ENCODE measurements at regions not wholly inside any gene's neighbourhood (a gene's known extent, or its start where the extent isn't known, plus 50 kb on each side); places are given as distances from the start of the nearest gene placed in this dataset.

DNA sequence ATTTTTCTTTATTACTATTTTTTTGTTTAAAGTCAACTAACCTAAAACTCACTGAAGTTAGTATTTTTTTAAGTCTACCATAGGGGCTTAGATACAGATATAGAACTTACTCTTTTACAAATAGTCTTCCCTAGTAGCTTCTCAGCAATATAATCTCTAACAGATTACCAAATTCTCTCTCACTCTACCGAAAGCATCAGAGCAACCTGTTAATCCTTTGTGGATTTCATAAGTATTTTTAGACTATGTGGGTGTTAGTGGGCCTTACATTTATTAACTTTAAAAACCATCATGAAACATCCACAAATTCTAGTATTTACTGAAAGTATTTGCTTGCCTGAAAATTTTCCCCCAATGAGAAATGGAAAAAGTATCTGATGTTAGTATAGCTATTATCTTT lies 84.6 kb upstream of the TFPI start:
- WGBS, 3 donors: 63 to 67% (median 64%) methylated on average over 1 of the region's 1 CpG
- intact Hi-C loops (cut with DNase I): no loop called here
- Histone ChIP-seq H3K4me3 (no peak overlapping the region), H3K9me3 (no peaks in the 10 kb centered on the region), H3K36me3 (ENCODE audit: insufficient read depth in 1 of 2, low read depth in 1 of 2) (no peaks in the 10 kb centered on the region), H3K27ac (no peak overlapping the region), H3K27me3 (ENCODE audit: insufficient read depth in 3 of 3, low read length in 2 of 3) (no peaks in the 10 kb centered on the region), H3K4me1 (no peaks in the 10 kb centered on the region)
- DNase-seq (no peak), ATAC-seq (no peak)
- TF ChIP-seq, protein P1, sequence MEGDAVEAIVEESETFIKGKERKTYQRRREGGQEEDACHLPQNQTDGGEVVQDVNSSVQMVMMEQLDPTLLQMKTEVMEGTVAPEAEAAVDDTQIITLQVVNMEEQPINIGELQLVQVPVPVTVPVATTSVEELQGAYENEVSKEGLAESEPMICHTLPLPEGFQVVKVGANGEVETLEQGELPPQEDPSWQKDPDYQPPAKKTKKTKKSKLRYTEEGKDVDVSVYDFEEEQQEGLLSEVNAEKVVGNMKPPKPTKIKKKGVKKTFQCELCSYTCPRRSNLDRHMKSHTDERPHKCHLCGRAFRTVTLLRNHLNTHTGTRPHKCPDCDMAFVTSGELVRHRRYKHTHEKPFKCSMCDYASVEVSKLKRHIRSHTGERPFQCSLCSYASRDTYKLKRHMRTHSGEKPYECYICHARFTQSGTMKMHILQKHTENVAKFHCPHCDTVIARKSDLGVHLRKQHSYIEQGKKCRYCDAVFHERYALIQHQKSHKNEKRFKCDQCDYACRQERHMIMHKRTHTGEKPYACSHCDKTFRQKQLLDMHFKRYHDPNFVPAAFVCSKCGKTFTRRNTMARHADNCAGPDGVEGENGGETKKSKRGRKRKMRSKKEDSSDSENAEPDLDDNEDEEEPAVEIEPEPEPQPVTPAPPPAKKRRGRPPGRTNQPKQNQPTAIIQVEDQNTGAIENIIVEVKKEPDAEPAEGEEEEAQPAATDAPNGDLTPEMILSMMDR (IDR thresholded peaks at IDR 0.05): no peak

GRCh38 chr2:187640926-187641510 lies 86.8 kb upstream of the TFPI start:
- Histone ChIP-seq H3K27me3 (ENCODE audit: insufficient read depth in 3 of 3, low read length in 2 of 3) (no peaks in the 10 kb centered on the region), H3K9me3 (no peaks in the 10 kb centered on the region), H3K4me3 (no peak overlapping the region), H3K4me1 (no peaks in the 10 kb centered on the region), H3K36me3 (ENCODE audit: insufficient read depth in 1 of 2, low read depth in 1 of 2) (no peaks in the 10 kb centered on the region), H3K27ac (no peak overlapping the region)
- TF ChIP-seq, protein P1 (IDR thresholded peaks at IDR 0.05): no peak
- intact Hi-C loops (cut with DNase I): no loop called here
- ATAC-seq: no peak
- no peak for DNase-seq
- WGBS, 3 donors: 88 to 93% (median 88%) methylated on average over 6 of the region's 6 CpGs

DNA sequence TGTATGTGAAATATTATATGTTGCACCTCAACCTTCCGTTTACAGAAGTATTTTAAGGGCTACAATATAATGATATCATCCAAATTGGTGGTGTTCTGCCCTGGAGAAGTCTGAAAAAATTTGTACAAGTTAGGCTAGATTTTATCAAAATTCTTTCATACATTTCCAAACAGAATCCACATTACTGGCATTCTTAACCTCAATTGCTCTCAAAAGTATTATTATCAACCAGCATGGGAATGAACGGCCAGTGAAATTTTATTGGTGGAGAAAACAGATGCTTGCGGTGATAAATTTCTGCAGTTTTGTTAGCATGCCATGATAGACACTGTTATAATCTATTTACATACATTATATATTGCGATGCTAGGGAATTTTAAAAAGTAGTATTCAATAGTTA lies 88.3 kb upstream of the TFPI start:
- intact Hi-C loops (cut with DNase I): no loop called here
- WGBS, 3 donors: 25 to 40% (median 27%) methylated on average over 4 of the region's 4 CpGs
- H3K9me3 ChIP-seq: no peaks in the 10 kb centered on the region
- TF ChIP-seq, protein P1 (IDR thresholded peaks at IDR 0.05): no peak
- no peaks in the 10 kb centered on the region for H3K4me1 ChIP-seq
- no peak overlapping the region for H3K27ac ChIP-seq
- H3K36me3 ChIP-seq (ENCODE audit: insufficient read depth in 1 of 2, low read depth in 1 of 2): no peaks in the 10 kb centered on the region
- H3K27me3 ChIP-seq (ENCODE audit: insufficient read depth in 3 of 3, low read length in 2 of 3): no peaks in the 10 kb centered on the region
- ATAC-seq: no peak
- no peak for DNase-seq
- no peak overlapping the region for H3K4me3 ChIP-seq

- DNase-seq (no peak), ATAC-seq (no peak)
- Histone ChIP-seq H3K27me3 (ENCODE audit: insufficient read depth in 3 of 3, low read length in 2 of 3) (no peaks in the 10 kb centered on the region), H3K27ac (no peak overlapping the region), H3K9me3 (no peaks in the 10 kb centered on the region), H3K4me3 (no peak overlapping the region), H3K36me3 (ENCODE audit: insufficient read depth in 1 of 2, low read depth in 1 of 2) (no peaks in the 10 kb centered on the region), H3K4me1 (no peaks in the 10 kb centered on the region)
- intact Hi-C loops (cut with DNase I): no loop called here
- TF ChIP-seq, protein P1 (IDR thresholded peaks at IDR 0.05): no peak
Measured at GRCh38 chr2:187644486-187644885, 90.3 kb upstream of the TFPI start.

- Histone ChIP-seq H3K27ac (no peak overlapping the region), H3K9me3 (no peaks in the 10 kb centered on the region), H3K36me3 (ENCODE audit: insufficient read depth in 1 of 2, low read depth in 1 of 2) (no peaks in the 10 kb centered on the region), H3K4me3 (no peak overlapping the region), H3K27me3 (ENCODE audit: insufficient read depth in 3 of 3, low read length in 2 of 3) (no peaks in the 10 kb centered on the region), H3K4me1 (no peaks in the 10 kb centered on the region)
- intact Hi-C loops (cut with DNase I): no loop called here
- TF ChIP-seq, protein P1 (IDR thresholded peaks at IDR 0.05): no peak
- ATAC-seq (no peak), DNase-seq (no peak)
- 53 to 62% (median 54%) methylated on average over 1 of the region's 1 CpG for WGBS, 3 donors
Measured at GRCh38 chr2:187644981-187645380, 90.7 kb upstream of the TFPI start.
